ENCODE measurements at regions not wholly inside any gene's neighbourhood (a gene's known extent, or its start where the extent isn't known, plus 50 kb on each side); places are given as distances from the start of the nearest gene placed in this dataset.

- H3K36me3 ChIP-seq = no peaks in the 10 kb centered on the region
- no peak overlapping the region for H3K27ac ChIP-seq
- H3K27me3 ChIP-seq = no peaks in the 10 kb centered on the region
- H3K4me1 ChIP-seq = 0 out of 2 replicates have a peak, but pooled peaks cover 2% of the 10 kb centered on the region
- no peak overlapping the region for H3K4me3 ChIP-seq
- peak; percentile 5 to 7 for DNase-seq
- no peaks in the 10 kb centered on the region; the same call in 1 of the 2 replicates for H3K9me3 ChIP-seq (replicated peaks)
These were observed 476.3 kb downstream of the EPHA5 start for GRCh38 chr4:65193985-65194384.

GRCh38 chr4:65190780-65191179 lies 479.5 kb downstream of the EPHA5 start:
- no peak overlapping the region for H3K27ac ChIP-seq
- H3K4me1 ChIP-seq = 0 out of 2 replicates have a peak, but pooled peaks cover 2% of the 10 kb centered on the region
- H3K36me3 ChIP-seq = no peaks in the 10 kb centered on the region
- H3K4me3 ChIP-seq = no peak overlapping the region
- H3K9me3 ChIP-seq (replicated peaks) = no peaks in the 10 kb centered on the region; the same call in 1 of the 2 replicates
- H3K27me3 ChIP-seq = no peaks in the 10 kb centered on the region
- no peak for DNase-seq

GRCh38 chr4:65175585-65175984 lies 494.7 kb downstream of the EPHA5 start:
- Histone ChIP-seq H3K27me3 (no peaks in the 10 kb centered on the region), H3K4me3 (no peak overlapping the region), H3K4me1 (no peaks in the 10 kb centered on the region), H3K9me3 (replicated peaks) (no peaks in the 10 kb centered on the region), H3K27ac (no peak overlapping the region), H3K36me3 (no peaks in the 10 kb centered on the region)
- no peak for DNase-seq

GRCh38 chr4:65170768-65171514 lies 499.3 kb downstream of the EPHA5 start:
- no peaks in the 10 kb centered on the region for H3K4me1 ChIP-seq
- DNase-seq = no peak

GRCh38 chr4:65167719-65168118 lies 502.6 kb downstream of the EPHA5 start:
- H3K9me3 ChIP-seq (replicated peaks) = peaks cover 3% of the 10 kb centered on the region; the same call in 1 of the 2 replicates
- no peaks in the 10 kb centered on the region for H3K4me1 ChIP-seq
- no peak for DNase-seq
- no peak overlapping the region for H3K27ac ChIP-seq
- H3K27me3 ChIP-seq = no peaks in the 10 kb centered on the region
- no peak overlapping the region for H3K4me3 ChIP-seq
- no peaks in the 10 kb centered on the region for H3K36me3 ChIP-seq

More at GRCh38 chr4:65170768-65171514, 499.3 kb downstream of the EPHA5 start:
- Histone ChIP-seq H3K27ac (no peak overlapping the region), H3K27me3 (no peaks in the 10 kb centered on the region), H3K4me3 (no peak overlapping the region), H3K36me3 (no peaks in the 10 kb centered on the region), H3K9me3 (replicated peaks) (peaks cover 3% of the 10 kb centered on the region; the same call in 1 of the 2 replicates)

- no peak overlapping the region for H3K27ac ChIP-seq
- H3K4me3 ChIP-seq = no peak overlapping the region
- no peaks in the 10 kb centered on the region for H3K4me1 ChIP-seq
- H3K9me3 ChIP-seq (replicated peaks) = no peaks in the 10 kb centered on the region
- no peaks in the 10 kb centered on the region for H3K27me3 ChIP-seq
- no peak for DNase-seq
- H3K36me3 ChIP-seq = no peaks in the 10 kb centered on the region
These were observed 518.1 kb downstream of the EPHA5 start for GRCh38 chr4:65152205-65152604.

- H3K4me3 ChIP-seq = no peak overlapping the region
These were observed 530.3 kb downstream of the EPHA5 start for GRCh38 chr4:65139998-65140397.

GRCh38 chr4:65126200-65126599 lies 544.1 kb downstream of the EPHA5 start:
- Histone ChIP-seq H3K36me3 (no peaks in the 10 kb centered on the region), H3K27me3 (no peaks in the 10 kb centered on the region; the same call in 1 of the 2 replicates), H3K4me1 (no peaks in the 10 kb centered on the region), H3K4me3 (no peak overlapping the region), H3K9me3 (replicated peaks) (no peaks in the 10 kb centered on the region), H3K27ac (no peak overlapping the region)
- DNase-seq = no peak

More at GRCh38 chr4:65139998-65140397, 530.3 kb downstream of the EPHA5 start:
- no peaks in the 10 kb centered on the region for H3K36me3 ChIP-seq
- DNase-seq = no peak
- no peak overlapping the region for H3K27ac ChIP-seq
- no peaks in the 10 kb centered on the region for H3K9me3 ChIP-seq (replicated peaks)
- no peaks in the 10 kb centered on the region for H3K4me1 ChIP-seq
- no peaks in the 10 kb centered on the region for H3K27me3 ChIP-seq

- Histone ChIP-seq H3K36me3 (no peaks in the 10 kb centered on the region; the same call in 1 of the 2 replicates), H3K4me1 (no peaks in the 10 kb centered on the region), H3K27ac (no peak overlapping the region), H3K4me3 (no peak overlapping the region), H3K9me3 (replicated peaks) (no peaks in the 10 kb centered on the region), H3K27me3 (no peaks in the 10 kb centered on the region)
- DNase-seq = no peak
These were observed 550.0 kb downstream of the EPHA5 start for GRCh38 chr4:65120287-65120686.

GRCh38 chr4:65102419-65102818 lies 567.9 kb downstream of the EPHA5 start:
- H3K27ac ChIP-seq = no peak overlapping the region
- no peak for DNase-seq
- H3K27me3 ChIP-seq = no peaks in the 10 kb centered on the region
- H3K4me3 ChIP-seq = no peak overlapping the region
- H3K4me1 ChIP-seq = no peaks in the 10 kb centered on the region
- H3K36me3 ChIP-seq = no peaks in the 10 kb centered on the region
- peaks cover 3% of the 10 kb centered on the region; the same call in 1 of the 2 replicates for H3K9me3 ChIP-seq (replicated peaks)

- H3K27me3 ChIP-seq = no peaks in the 10 kb centered on the region
- H3K9me3 ChIP-seq (replicated peaks) = peaks cover 5% of the 10 kb centered on the region; the same call in 1 of the 2 replicates
- H3K4me3 ChIP-seq = no peak overlapping the region
- H3K36me3 ChIP-seq = no peaks in the 10 kb centered on the region
- DNase-seq = no peak
- no peaks in the 10 kb centered on the region for H3K4me1 ChIP-seq
- no peak overlapping the region for H3K27ac ChIP-seq
These were observed 573.7 kb downstream of the EPHA5 start for GRCh38 chr4:65096630-65097029.

- H3K9me3 ChIP-seq (replicated peaks) = no peaks in the 10 kb centered on the region
- no peaks in the 10 kb centered on the region for H3K27me3 ChIP-seq
- peak; percentile 52 to 74 for DNase-seq
- no peak overlapping the region for H3K4me3 ChIP-seq
- no peak overlapping the region for H3K27ac ChIP-seq
- no peaks in the 10 kb centered on the region for H3K4me1 ChIP-seq
- H3K36me3 ChIP-seq = no peaks in the 10 kb centered on the region
These were observed 580.6 kb downstream of the EPHA5 start for GRCh38 chr4:65089666-65090065.

- H3K4me1 ChIP-seq = no peaks in the 10 kb centered on the region
- no peaks in the 10 kb centered on the region for H3K36me3 ChIP-seq
- H3K4me3 ChIP-seq = no peak overlapping the region
- no peaks in the 10 kb centered on the region for H3K27me3 ChIP-seq
- H3K9me3 ChIP-seq (replicated peaks) = no peaks in the 10 kb centered on the region
- no peak overlapping the region for H3K27ac ChIP-seq
- no peak for DNase-seq
These were observed 587.2 kb downstream of the EPHA5 start for GRCh38 chr4:65083076-65083475.

- Histone ChIP-seq H3K36me3 (no peaks in the 10 kb centered on the region), H3K27me3 (no peaks in the 10 kb centered on the region), H3K4me1 (no peaks in the 10 kb centered on the region), H3K27ac (no peak overlapping the region), H3K4me3 (no peak overlapping the region), H3K9me3 (replicated peaks) (peaks cover 4% of the 10 kb centered on the region; the same call in 1 of the 2 replicates)
- DNase-seq = no peak
These were observed 598.7 kb downstream of the EPHA5 start for GRCh38 chr4:65071564-65071963.

- no peak overlapping the region for H3K4me3 ChIP-seq
- no peaks in the 10 kb centered on the region for H3K4me1 ChIP-seq
- peaks cover 4% of the 10 kb centered on the region; the same call in 1 of the 2 replicates for H3K9me3 ChIP-seq (replicated peaks)
- H3K27me3 ChIP-seq = no peaks in the 10 kb centered on the region
- DNase-seq = no peak
- no peaks in the 10 kb centered on the region for H3K36me3 ChIP-seq
- no peak overlapping the region for H3K27ac ChIP-seq
These were observed 601.1 kb downstream of the EPHA5 start for GRCh38 chr4:65069177-65069576.

- Histone ChIP-seq H3K4me3 (no peak overlapping the region), H3K36me3 (no peaks in the 10 kb centered on the region), H3K27ac (no peak overlapping the region), H3K9me3 (replicated peaks) (no peaks in the 10 kb centered on the region), H3K27me3 (no peaks in the 10 kb centered on the region), H3K4me1 (no peaks in the 10 kb centered on the region)
- DNase-seq = no peak
These were observed 604.2 kb downstream of the EPHA5 start for GRCh38 chr4:65066106-65066505.
